CD14-positive monocyte (primary cell): ENCODE measurements at regions not wholly inside any gene's neighbourhood (a gene's known extent, or its start where the extent isn't known, plus 50 kb on each side); places are given as distances from the start of the nearest gene placed in this dataset.

Experiments
- DNase-seq, 3 donors: peaks; one replicate each; pipeline ENCODE4 v3.0.0-alpha.2; 2011 to 2022
- H2AFZ ChIP-seq: 2 replicates; pipeline ENCODE4 v1.6.0; 2012; ENCODE audit warnings: mild to moderate bottlenecking, low read depth, low read length, inconsistent platforms; ENCODE audit not compliant: insufficient read depth, poor library complexity, severe bottlenecking
- H3K27ac ChIP-seq, 2 donors: 1 replicate in 1 of 2; 2 replicates in 1 of 2; pipeline ENCODE4 v1.5.1; 2012 to 2013; ENCODE audit warnings: low read length in 2 of 2, control low read depth in 1 of 2, inconsistent platforms in 1 of 2, low read depth in 1 of 2, mild to moderate bottlenecking in 1 of 2
- H3K27me3 ChIP-seq, 2 donors: one replicate each; pipeline versions ENCODE4 v1.6.0 to v1.6.1; 2011 to 2013; ENCODE audit warnings: low read length in 2 of 2; ENCODE audit not compliant: control insufficient read depth in 2 of 2, insufficient read depth in 2 of 2
- H3K36me3 ChIP-seq, 2 donors: replicated peaks in 1 of 2; 1 replicate in 1 of 2; 2 replicates in 1 of 2; pipeline versions ENCODE4 v1.5.1 to v1.6.1; 2012 to 2013; ENCODE audit warnings: low read length in 2 of 2, control low read depth in 1 of 2, inconsistent platforms in 1 of 2, mild to moderate bottlenecking in 1 of 2; ENCODE audit not compliant: insufficient read depth in 2 of 2, control insufficient read depth in 1 of 2
- H3K4me1 ChIP-seq, 2 donors: 1 replicate in 1 of 2; 2 replicates in 1 of 2; pipeline versions ENCODE4 v1.5.1 to v1.6.1; 2012 to 2013; ENCODE audit warnings: low read length in 2 of 2, control low read depth in 1 of 2, inconsistent platforms in 1 of 2, mild to moderate bottlenecking in 1 of 2, moderate library complexity in 1 of 2; ENCODE audit not compliant: insufficient read depth in 2 of 2, control insufficient read depth in 1 of 2
- H3K4me2 ChIP-seq: replicated peaks from 2 replicates; pipeline ENCODE3; 2012; ENCODE audit warnings: low read length, moderate library complexity, mild to moderate bottlenecking; ENCODE audit not compliant: poor library complexity, severe bottlenecking; ENCODE audit errors: extremely low read depth
- H3K4me3 ChIP-seq, 3 experiments: fragments of 200-600 bp in 1 of 3; sonication (generic) in 1 of 3; replicated peaks in 1 of 3; 1 replicate in 2 of 3; 2 replicates in 1 of 3; pipeline ENCODE4 v1.5.1; 2011 to 2013; ENCODE audit warnings: low read length in 3 of 3, mild to moderate bottlenecking in 3 of 3, control low read depth in 2 of 3, low read depth in 2 of 3, inconsistent platforms in 1 of 3, moderate library complexity in 1 of 3
- H3K79me2 ChIP-seq: 2 replicates; pipeline ENCODE4 v1.6.0; 2012; ENCODE audit warnings: mild to moderate bottlenecking, control low read depth, inconsistent platforms, low read length, moderate library complexity; ENCODE audit not compliant: insufficient read depth
- H3K9ac ChIP-seq: 2 replicates; pipeline ENCODE4 v1.6.0; 2017; ENCODE audit warnings: low read length, mild to moderate bottlenecking; ENCODE audit not compliant: insufficient read depth, poor library complexity, severe bottlenecking
- H3K9me3 ChIP-seq, 2 donors: replicated peaks in 1 of 2; 1 replicate in 1 of 2; 2 replicates in 1 of 2; pipeline versions ENCODE4 v1.5.1 to v1.6.1; 2012 to 2013; ENCODE audit warnings: low read length in 2 of 2, control low read depth in 1 of 2; ENCODE audit not compliant: control insufficient read depth in 1 of 2, insufficient read depth in 1 of 2
- H4K20me1 ChIP-seq: 2 replicates; pipeline ENCODE4 v1.6.0; 2012; ENCODE audit warnings: mild to moderate bottlenecking, low read length, control low read depth, moderate library complexity; ENCODE audit not compliant: insufficient read depth
- H3K27ac Mint-ChIP-seq, 7 donors: one replicate each; pipeline ENCODE4 v1.8.0; 2020; ENCODE audit warnings: mild to moderate bottlenecking in 7 of 7, mixed read lengths in 7 of 7, moderate library complexity in 6 of 7, inconsistent platforms in 2 of 7
- H3K27me3 Mint-ChIP-seq, 3 donors: one replicate each; pipeline ENCODE4 v1.8.0; 2021 to 2022; ENCODE audit warnings: low read depth in 3 of 3, mild to moderate bottlenecking in 3 of 3, mixed read lengths in 3 of 3, moderate library complexity in 3 of 3, inconsistent platforms in 1 of 3
- H3K36me3 Mint-ChIP-seq, 2 donors: one replicate each; pipeline ENCODE4 v1.8.0; 2020; ENCODE audit warnings: mixed read lengths in 2 of 2, inconsistent platforms in 1 of 2, mild to moderate bottlenecking in 1 of 2
- H3K4me1 Mint-ChIP-seq: one replicate; pipeline ENCODE4 v1.8.0; 2020; ENCODE audit warnings: mild to moderate bottlenecking, mixed read lengths
- H3K4me3 Mint-ChIP-seq, 2 donors: one replicate each; pipeline ENCODE4 v1.8.0; 2020; ENCODE audit warnings: mild to moderate bottlenecking in 2 of 2, mixed read lengths in 2 of 2, moderate library complexity in 1 of 2
- H3K9me3 Mint-ChIP-seq, 7 donors: one replicate each; pipeline ENCODE4 v1.8.0; 2020 to 2022; ENCODE audit warnings: mixed read lengths in 7 of 7, mild to moderate bottlenecking in 6 of 7, moderate library complexity in 6 of 7, inconsistent platforms in 2 of 7
- CTCF ChIP-seq: fragments of 200-600 bp; IDR thresholded peaks from one replicate; pipeline ENCODE4 v1.8.0; 2022; ENCODE audit warnings: antibody characterized with exemption, mild to moderate bottlenecking
- WGBS: methylation state at CpG from one replicate; pipeline ENCODE4 v1.1.5; 2013; ENCODE audit warnings: missing lambda C conversion rate; ENCODE audit not compliant: insufficient coverage; 5-methylcytosine and 5-hydroxymethylcytosine counted together
- intact Hi-C, 2 donors: fragments of 100-400 bp; cut with micrococcal nuclease; formaldehyde crosslinking; loops; one replicate each; pipeline versions ENCODE4 v1.15.0 to v1.15.1; 2023

GRCh38 chr1:30294508-30294907 is 428.9 kb downstream of the MATN1 start:
- Mint-ChIP-seq H3K36me3 (no peaks in the 10 kb centered on the region), H3K27ac (no peak overlapping the region), H3K4me3 (no peak overlapping the region), H3K27me3 (peaks cover 6 to 10% (median 9%) of the 10 kb centered on the region in 3 donors), H3K4me1 (no peaks in the 10 kb centered on the region), H3K9me3 (peaks cover 0 to 8% (median 0%) of the 10 kb centered on the region in 7 donors)
- no peak for DNase-seq
- Histone ChIP-seq H2AFZ (no peak overlapping the region), H4K20me1 (no peaks in the 10 kb centered on the region), H3K9me3 (no peaks in the 10 kb centered on the region), H3K79me2 (no peaks in the 10 kb centered on the region), H3K4me2 (no peak overlapping the region), H3K27ac (no peak overlapping the region), H3K4me1 (no peaks in the 10 kb centered on the region), H3K36me3 (no peaks in the 10 kb centered on the region), H3K27me3 (no peaks in the 10 kb centered on the region), H3K9ac (no peak overlapping the region), H3K4me3 (no peak overlapping the region)
- intact Hi-C loops = no loop called here
- no peak for TF ChIP-seq CTCF
- WGBS = no CpG with 5 or more reads among the region's 1 CpG

GRCh38 chr1:30292451-30292850 is 430.9 kb downstream of the MATN1 start:
- Histone ChIP-seq H2AFZ (no peak overlapping the region), H3K4me3 (no peak overlapping the region), H3K36me3 (no peaks in the 10 kb centered on the region), H3K4me2 (no peak overlapping the region), H3K27ac (no peak overlapping the region), H3K27me3 (no peaks in the 10 kb centered on the region), H4K20me1 (no peaks in the 10 kb centered on the region), H3K9ac (no peak overlapping the region), H3K79me2 (no peaks in the 10 kb centered on the region), H3K9me3 (no peaks in the 10 kb centered on the region), H3K4me1 (no peaks in the 10 kb centered on the region)
- intact Hi-C loops = no loop called here
- H3K4me1 Mint-ChIP-seq = no peaks in the 10 kb centered on the region
- no CpG with 5 or more reads among the region's 3 CpGs for WGBS
- H3K36me3 Mint-ChIP-seq = no peaks in the 10 kb centered on the region
- no peak overlapping the region for H3K4me3 Mint-ChIP-seq
- H3K27me3 Mint-ChIP-seq = peaks cover 3 to 12% (median 5%) of the 10 kb centered on the region in 3 donors
- DNase-seq = no peak
- TF ChIP-seq CTCF = no peak
- no peak overlapping the region for H3K27ac Mint-ChIP-seq
- H3K9me3 Mint-ChIP-seq = peaks cover 0 to 4% (median 0%) of the 10 kb centered on the region in 7 donors
